ENCODE measurements at regions not wholly inside any gene's neighbourhood (a gene's known extent, or its start where the extent isn't known, plus 50 kb on each side); places are given as distances from the start of the nearest gene placed in this dataset.

- TF ChIP-seq CTCF (conservative IDR thresholded peaks at IDR 0.05; ENCODE audit: low read length) (no peak), EZH2phosphoT487 (IDR thresholded peaks at IDR 0.05; ENCODE audit: borderline replicate concordance) (no peak)
- no peaks in the 10 kb centered on the region for H3K36me3 ChIP-seq (ENCODE audit: insufficient read depth, low read length)
- no peaks in the 10 kb centered on the region for H4K20me1 ChIP-seq (ENCODE audit: insufficient read depth, low read length, poor library complexity, severe bottlenecking)
- peak overlapping the region; percentile 68 for H3K4me3 ChIP-seq (ENCODE audit: low read length, poor library complexity, severe bottlenecking)
- H3K9ac ChIP-seq (ENCODE audit: low read depth, low read length, poor library complexity, severe bottlenecking): no peak overlapping the region
- no peaks in the 10 kb centered on the region for H3K27me3 ChIP-seq (ENCODE audit: insufficient read depth, low read length, poor library complexity, severe bottlenecking)
- no peaks in the 10 kb centered on the region for H3K9me3 ChIP-seq (ENCODE audit: insufficient read depth, low read depth, low read length)
- no peaks in the 10 kb centered on the region for H3K9me2 ChIP-seq (replicated peaks; ENCODE audit: low read depth, low read length)
- H3K4me2 ChIP-seq (ENCODE audit: low read depth, low read length, poor library complexity, severe bottlenecking): peak overlapping the region; percentile 74
- no peaks in the 10 kb centered on the region for H3K79me2 ChIP-seq (ENCODE audit: insufficient read depth, low read length)
- H2AFZ ChIP-seq (ENCODE audit: low read length): peak overlapping the region; percentile 81
- H3F3A ChIP-seq (ENCODE audit: low read depth): no peaks in the 10 kb centered on the region
- no peaks in the 10 kb centered on the region for H3K4me1 ChIP-seq (ENCODE audit: insufficient read depth, low read length, poor library complexity, severe bottlenecking)
Measured at GRCh38 chr5:38650540-38650939, 94.1 kb upstream of the LIFR start.

- H3K4me2 ChIP-seq (ENCODE audit: low read depth, low read length, poor library complexity, severe bottlenecking): peak overlapping the region; percentile 74
- no peaks in the 10 kb centered on the region for H3K9me2 ChIP-seq (replicated peaks; ENCODE audit: low read depth, low read length)
- TF ChIP-seq EZH2phosphoT487 (IDR thresholded peaks at IDR 0.05; ENCODE audit: borderline replicate concordance) (no peak), CTCF (conservative IDR thresholded peaks at IDR 0.05; ENCODE audit: low read length) (no peak)
- H3K4me1 ChIP-seq (ENCODE audit: insufficient read depth, low read length, poor library complexity, severe bottlenecking): no peaks in the 10 kb centered on the region
- peak overlapping the region; percentile 81 for H2AFZ ChIP-seq (ENCODE audit: low read length)
- no peaks in the 10 kb centered on the region for H3K79me2 ChIP-seq (ENCODE audit: insufficient read depth, low read length)
- H4K20me1 ChIP-seq (ENCODE audit: insufficient read depth, low read length, poor library complexity, severe bottlenecking): no peaks in the 10 kb centered on the region
- H3F3A ChIP-seq (ENCODE audit: low read depth): no peaks in the 10 kb centered on the region
- H3K27me3 ChIP-seq (ENCODE audit: insufficient read depth, low read length, poor library complexity, severe bottlenecking): no peaks in the 10 kb centered on the region
- H3K36me3 ChIP-seq (ENCODE audit: insufficient read depth, low read length): no peaks in the 10 kb centered on the region
- peak overlapping the region; percentile 68 for H3K4me3 ChIP-seq (ENCODE audit: low read length, poor library complexity, severe bottlenecking)
- H3K9me3 ChIP-seq (ENCODE audit: insufficient read depth, low read depth, low read length): no peaks in the 10 kb centered on the region
- no peak overlapping the region for H3K9ac ChIP-seq (ENCODE audit: low read depth, low read length, poor library complexity, severe bottlenecking)
Measured at GRCh38 chr5:38650946-38651345, 94.5 kb upstream of the LIFR start.

- H3K9ac ChIP-seq (ENCODE audit: low read depth, low read length, poor library complexity, severe bottlenecking): no peak overlapping the region
- H3K9me2 ChIP-seq (replicated peaks; ENCODE audit: low read depth, low read length): no peaks in the 10 kb centered on the region
- H3K9me3 ChIP-seq (ENCODE audit: insufficient read depth, low read depth, low read length): no peaks in the 10 kb centered on the region
- no peak overlapping the region for H3K4me2 ChIP-seq (ENCODE audit: low read depth, low read length, poor library complexity, severe bottlenecking)
- no peaks in the 10 kb centered on the region for H3K79me2 ChIP-seq (ENCODE audit: insufficient read depth, low read length)
- TF ChIP-seq EZH2phosphoT487 (IDR thresholded peaks at IDR 0.05; ENCODE audit: borderline replicate concordance) (no peak), CTCF (conservative IDR thresholded peaks at IDR 0.05; ENCODE audit: low read length) (no peak)
- H3K4me3 ChIP-seq (ENCODE audit: low read length, poor library complexity, severe bottlenecking): no peak overlapping the region
- no peaks in the 10 kb centered on the region for H3K27me3 ChIP-seq (ENCODE audit: insufficient read depth, low read length, poor library complexity, severe bottlenecking)
- no peaks in the 10 kb centered on the region for H4K20me1 ChIP-seq (ENCODE audit: insufficient read depth, low read length, poor library complexity, severe bottlenecking)
- no peaks in the 10 kb centered on the region for H3K36me3 ChIP-seq (ENCODE audit: insufficient read depth, low read length)
- H2AFZ ChIP-seq (ENCODE audit: low read length): no peak overlapping the region
- H3F3A ChIP-seq (ENCODE audit: low read depth): no peaks in the 10 kb centered on the region
- H3K4me1 ChIP-seq (ENCODE audit: insufficient read depth, low read length, poor library complexity, severe bottlenecking): no peaks in the 10 kb centered on the region
Measured at GRCh38 chr5:38651806-38652205, 95.4 kb upstream of the LIFR start.
